BLaER1 treated with 17β-estradiol and CSF1 and Interleukin-3, amounts not matched to agents 10 nM and 100 nM (cell line): ENCODE measurements at regions not wholly inside any gene's neighbourhood (a gene's known extent, or its start where the extent isn't known, plus 50 kb on each side); places are given as distances from the start of the nearest gene placed in this dataset.

ENCODE experiments used
- H3K27ac ChIP-seq, 11 experiments: shearing (Covaris generic); formaldehyde crosslinking; 2 replicates each; pipeline ENCODE4 v1.8.1; 2022
- H3K27me3 ChIP-seq, 11 experiments: shearing (Covaris generic); formaldehyde crosslinking; 2 replicates each; pipeline ENCODE4 v1.8.1; 2022
- H3K36me3 ChIP-seq, 11 experiments: shearing (Covaris generic); formaldehyde crosslinking; 2 replicates each; pipeline ENCODE4 v1.8.1; 2022
- H3K4me1 ChIP-seq, 10 experiments: shearing (Covaris generic); formaldehyde crosslinking; 2 replicates each; pipeline ENCODE4 v1.8.1; 2022
- H3K4me2 ChIP-seq, 11 experiments: shearing (Covaris generic); formaldehyde crosslinking; 2 replicates each; pipeline ENCODE4 v1.8.1; 2022
- H3K4me3 ChIP-seq, 10 experiments: shearing (Covaris generic); formaldehyde crosslinking; 2 replicates each; pipeline ENCODE4 v1.8.1; 2022
- H3K9ac ChIP-seq, 11 experiments: shearing (Covaris generic); formaldehyde crosslinking; 2 replicates each; pipeline ENCODE4 v1.8.1; 2022
- H3K9me3 ChIP-seq, 11 experiments: shearing (Covaris generic); formaldehyde crosslinking; replicated peaks in 1 of 11; 2 replicates each; pipeline ENCODE4 v1.8.1; 2022
- H4K20me1 ChIP-seq, 11 experiments: shearing (Covaris generic); formaldehyde crosslinking; 2 replicates each; pipeline ENCODE4 v1.8.1; 2022
- Cebpa-rat ChIP-seq, 11 experiments: shearing (Covaris generic); IDR thresholded peaks; 2 replicates each; pipeline ENCODE4 v1.8.1; 2022

DNA sequence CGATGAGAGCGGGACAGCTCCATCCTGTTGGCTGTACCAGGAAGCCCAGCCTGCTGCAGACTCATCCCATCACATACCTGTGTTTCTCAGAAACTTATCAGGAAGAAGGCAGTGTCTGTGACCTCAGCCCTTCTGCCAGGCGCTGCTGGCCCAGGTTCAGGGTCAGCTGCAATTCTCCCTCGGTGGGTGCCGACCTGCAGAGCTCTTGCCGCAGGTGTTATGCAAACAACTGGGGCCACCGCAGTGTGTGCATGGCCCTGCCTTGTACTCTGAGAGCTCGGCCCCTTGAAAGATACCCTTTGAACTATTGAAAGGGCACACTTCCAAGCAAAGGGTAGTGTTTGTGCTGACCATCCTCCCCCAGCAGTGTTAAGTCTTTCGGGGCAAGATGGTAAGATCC lies 322.2 kb upstream of the DIO3 start:
- Histone ChIP-seq H3K4me3 (no peak overlapping the region), H3K27ac (no peak overlapping the region), H4K20me1 (0 out of 22 replicates have a peak, but pooled peaks cover 0 to 5% (median 0%) of the 10 kb centered on the region in 11 experiments), H3K9ac (no peak overlapping the region), H3K9me3 (peaks cover 0 to 5% (median under 1%) of the 10 kb centered on the region in 11 experiments; a peak in 6 of 22 replicates), H3K4me2 (no peak overlapping the region), H3K27me3 (peaks cover 0 to 5% (median 2%) of the 10 kb centered on the region in 11 experiments; a peak in 13 of 22 replicates), H3K36me3 (no peaks in the 10 kb centered on the region), H3K4me1 (peaks cover 0 to 3% (median 0%) of the 10 kb centered on the region in 10 experiments; a peak in 3 of 20 replicates)
- no peak for TF ChIP-seq Cebpa-rat (IDR thresholded peaks at IDR 0.05)

DNA sequence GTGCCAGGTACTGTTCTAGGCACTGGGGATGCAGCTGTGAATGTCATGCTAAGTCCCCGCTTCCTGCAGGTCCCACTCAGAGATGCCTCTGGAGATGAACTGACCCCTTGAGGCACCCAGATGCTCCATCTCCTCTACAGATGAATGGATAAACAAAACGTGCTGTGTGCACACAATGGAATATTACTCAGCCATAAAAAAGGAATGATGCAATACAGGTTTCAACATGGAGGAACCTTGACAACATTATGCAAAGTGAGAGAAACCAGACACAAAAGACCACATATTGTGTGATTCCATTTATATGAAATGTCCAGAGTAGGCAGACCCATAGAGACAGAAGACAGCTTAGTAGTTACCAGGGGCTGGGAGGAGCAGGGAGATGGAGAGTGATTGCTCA lies 320.1 kb upstream of the DIO3 start:
- H3K9me3 ChIP-seq = peaks cover 16 to 24% (median 22%) of the 10 kb centered on the region in 11 experiments
- no peak overlapping the region for H3K27ac ChIP-seq
- H3K9ac ChIP-seq = no peak overlapping the region
- H3K4me2 ChIP-seq = no peak overlapping the region
- no peaks in the 10 kb centered on the region for H3K36me3 ChIP-seq
- H3K27me3 ChIP-seq = peaks cover 19 to 24% (median 23%) of the 10 kb centered on the region in 11 experiments
- 0 out of 22 replicates have a peak, but pooled peaks cover 0 to 5% (median 0%) of the 10 kb centered on the region in 11 experiments for H4K20me1 ChIP-seq
- H3K4me3 ChIP-seq = no peak overlapping the region
- no peaks in the 10 kb centered on the region for H3K4me1 ChIP-seq
- 0 out of 22 replicates have a peak, but pooled peaks of 1 of the 11 experiments have one; percentile 30 for TF ChIP-seq Cebpa-rat (IDR thresholded peaks at IDR 0.05)

DNA sequence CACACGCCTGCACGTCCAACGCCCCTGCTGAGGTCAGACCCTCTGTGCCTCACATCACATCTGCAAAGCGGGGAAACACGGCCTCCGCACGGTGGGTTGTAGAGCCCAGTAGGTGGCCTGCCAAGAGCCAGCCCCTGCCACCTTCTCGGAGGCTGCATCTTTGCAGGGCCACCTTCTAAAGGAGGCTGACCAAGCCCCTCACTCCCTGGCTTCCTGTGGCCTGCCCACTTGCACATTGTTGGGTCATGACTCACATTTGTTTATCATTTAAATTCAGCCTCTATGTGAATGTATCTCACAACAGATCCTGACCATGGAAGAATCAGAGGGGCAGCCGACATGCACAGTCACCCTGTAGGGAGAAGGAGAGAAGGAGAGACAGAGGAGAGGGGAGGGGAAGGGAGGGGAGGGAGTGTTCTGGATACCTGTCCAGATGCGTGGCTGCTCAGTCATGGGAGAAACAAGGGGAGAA lies 319.5 kb upstream of the DIO3 start:
- Histone ChIP-seq H3K36me3 (no peaks in the 10 kb centered on the region), H3K4me2 (no peak overlapping the region)

GRCh38 chr14:101242442-101243385 lies 318.6 kb upstream of the DIO3 start:
- peaks cover 30 to 40% (median 39%) of the 10 kb centered on the region in 11 experiments for H3K27me3 ChIP-seq
- no peak for TF ChIP-seq Cebpa-rat (IDR thresholded peaks at IDR 0.05)
- no peak overlapping the region for H3K4me2 ChIP-seq
- H3K27ac ChIP-seq = no peak overlapping the region
- peaks cover 25 to 39% (median 33%) of the 10 kb centered on the region in 11 experiments for H3K9me3 ChIP-seq
- no peaks in the 10 kb centered on the region for H3K36me3 ChIP-seq
- H4K20me1 ChIP-seq = no peaks in the 10 kb centered on the region
- no peaks in the 10 kb centered on the region for H3K4me1 ChIP-seq
- no peak overlapping the region for H3K9ac ChIP-seq
- H3K4me3 ChIP-seq = no peak overlapping the region

More for the DNA sequence above, 319.5 kb upstream of the DIO3 start:
- Histone ChIP-seq H3K9ac (no peak overlapping the region), H3K27me3 (peaks cover 26 to 31% (median 30%) of the 10 kb centered on the region in 11 experiments), H3K9me3 (peaks cover 23 to 31% (median 29%) of the 10 kb centered on the region in 11 experiments), H3K4me3 (no peak overlapping the region), H3K4me1 (no peaks in the 10 kb centered on the region), H4K20me1 (no peaks in the 10 kb centered on the region), H3K27ac (no peak overlapping the region)
- no peak for TF ChIP-seq Cebpa-rat (IDR thresholded peaks at IDR 0.05)

- H3K27ac ChIP-seq = no peak overlapping the region
- peaks cover 30 to 49% (median 41%) of the 10 kb centered on the region in 11 experiments for H3K27me3 ChIP-seq
- no peak overlapping the region for H3K4me2 ChIP-seq
- no peaks in the 10 kb centered on the region for H3K36me3 ChIP-seq
- no peaks in the 10 kb centered on the region for H4K20me1 ChIP-seq
- H3K4me1 ChIP-seq = no peaks in the 10 kb centered on the region
- H3K9me3 ChIP-seq = peaks cover 25 to 39% (median 33%) of the 10 kb centered on the region in 11 experiments
- TF ChIP-seq Cebpa-rat (IDR thresholded peaks at IDR 0.05) = no peak
- H3K9ac ChIP-seq = no peak overlapping the region
- H3K4me3 ChIP-seq = no peak overlapping the region
These were observed 317.5 kb upstream of the DIO3 start for GRCh38 chr14:101243587-101244338.

GRCh38 chr14:101246894-101247841 lies 314.1 kb upstream of the DIO3 start:
- Histone ChIP-seq H3K4me1 (peaks cover 9 to 15% (median 10%) of the 10 kb centered on the region in 10 experiments), H3K4me2 (no peak overlapping the region), H3K9ac (no peak overlapping the region), H3K36me3 (no peaks in the 10 kb centered on the region), H3K27me3 (peaks cover 30 to 49% (median 41%) of the 10 kb centered on the region in 11 experiments), H4K20me1 (no peaks in the 10 kb centered on the region), H3K27ac (no peak overlapping the region), H3K9me3 (peaks cover 25 to 39% (median 33%) of the 10 kb centered on the region in 11 experiments), H3K4me3 (no peak overlapping the region)
- TF ChIP-seq Cebpa-rat (IDR thresholded peaks at IDR 0.05) = no peak

- peaks cover 30 to 49% (median 41%) of the 10 kb centered on the region in 11 experiments for H3K27me3 ChIP-seq
These were observed 313.2 kb upstream of the DIO3 start for GRCh38 chr14:101247842-101248725.

More at GRCh38 chr14:101247842-101248725, 313.2 kb upstream of the DIO3 start:
- Histone ChIP-seq H3K9me3 (peaks cover 25 to 39% (median 33%) of the 10 kb centered on the region in 11 experiments), H3K4me3 (no peak overlapping the region), H3K9ac (no peak overlapping the region), H4K20me1 (no peaks in the 10 kb centered on the region), H3K36me3 (no peaks in the 10 kb centered on the region), H3K27ac (no peak overlapping the region), H3K4me1 (peaks cover 14 to 19% (median 16%) of the 10 kb centered on the region in 10 experiments), H3K4me2 (no peak overlapping the region)
- no peak for TF ChIP-seq Cebpa-rat (IDR thresholded peaks at IDR 0.05)
